ENCODE measurements at regions not wholly inside any gene's neighbourhood (a gene's known extent, or its start where the extent isn't known, plus 50 kb on each side); places are given as distances from the start of the nearest gene placed in this dataset.

- TF ChIP-seq EZH2 (IDR thresholded peaks at IDR 0.05; ENCODE audit: low read depth, low read length, severe bottlenecking), result no peak
- no peak for TF ChIP-seq SUZ12 (IDR thresholded peaks at IDR 0.05; ENCODE audit: low read length)
Measured at GRCh38 chr15:57797568-57798267, 91.2 kb downstream of the POLR2M start.

Measured in H1 (cell line).